ENCODE measurements at regions not wholly inside any gene's neighbourhood (a gene's known extent, or its start where the extent isn't known, plus 50 kb on each side); places are given as distances from the start of the nearest gene placed in this dataset.
"Not testable (repeated sequence)": the region's sequence is repeated elsewhere in the genome, so short reads cannot be mapped to it uniquely, and the experiment has no call there.

DNA sequence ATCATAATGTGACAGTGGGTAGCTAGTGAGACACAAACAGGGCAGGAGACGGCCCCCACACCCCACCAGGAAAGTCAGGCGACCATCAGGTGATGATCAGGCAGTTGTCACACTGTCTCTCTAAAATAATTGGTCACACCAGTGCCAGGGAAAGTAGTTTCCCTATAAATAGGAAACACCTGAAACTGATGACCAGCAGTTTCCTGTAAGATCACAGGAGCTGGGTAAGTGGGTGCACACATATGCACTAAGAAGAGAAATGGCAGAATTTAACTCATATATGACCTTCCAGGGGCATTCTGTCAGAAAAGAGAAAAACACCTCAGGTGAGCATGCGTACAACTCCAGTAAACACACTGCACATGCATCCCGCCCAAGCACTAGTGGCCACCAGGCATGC, 620.5 kb upstream of the GHITM start:
- TF ChIP-seq, protein P1, sequence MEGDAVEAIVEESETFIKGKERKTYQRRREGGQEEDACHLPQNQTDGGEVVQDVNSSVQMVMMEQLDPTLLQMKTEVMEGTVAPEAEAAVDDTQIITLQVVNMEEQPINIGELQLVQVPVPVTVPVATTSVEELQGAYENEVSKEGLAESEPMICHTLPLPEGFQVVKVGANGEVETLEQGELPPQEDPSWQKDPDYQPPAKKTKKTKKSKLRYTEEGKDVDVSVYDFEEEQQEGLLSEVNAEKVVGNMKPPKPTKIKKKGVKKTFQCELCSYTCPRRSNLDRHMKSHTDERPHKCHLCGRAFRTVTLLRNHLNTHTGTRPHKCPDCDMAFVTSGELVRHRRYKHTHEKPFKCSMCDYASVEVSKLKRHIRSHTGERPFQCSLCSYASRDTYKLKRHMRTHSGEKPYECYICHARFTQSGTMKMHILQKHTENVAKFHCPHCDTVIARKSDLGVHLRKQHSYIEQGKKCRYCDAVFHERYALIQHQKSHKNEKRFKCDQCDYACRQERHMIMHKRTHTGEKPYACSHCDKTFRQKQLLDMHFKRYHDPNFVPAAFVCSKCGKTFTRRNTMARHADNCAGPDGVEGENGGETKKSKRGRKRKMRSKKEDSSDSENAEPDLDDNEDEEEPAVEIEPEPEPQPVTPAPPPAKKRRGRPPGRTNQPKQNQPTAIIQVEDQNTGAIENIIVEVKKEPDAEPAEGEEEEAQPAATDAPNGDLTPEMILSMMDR (conservative IDR thresholded peaks at IDR 0.05), result no peak
- TF ChIP-seq EZH2 (IDR thresholded peaks at IDR 0.05; ENCODE audit: low read depth), result no peak
- CTCF ChIA-PET, result no interaction called here

DNA sequence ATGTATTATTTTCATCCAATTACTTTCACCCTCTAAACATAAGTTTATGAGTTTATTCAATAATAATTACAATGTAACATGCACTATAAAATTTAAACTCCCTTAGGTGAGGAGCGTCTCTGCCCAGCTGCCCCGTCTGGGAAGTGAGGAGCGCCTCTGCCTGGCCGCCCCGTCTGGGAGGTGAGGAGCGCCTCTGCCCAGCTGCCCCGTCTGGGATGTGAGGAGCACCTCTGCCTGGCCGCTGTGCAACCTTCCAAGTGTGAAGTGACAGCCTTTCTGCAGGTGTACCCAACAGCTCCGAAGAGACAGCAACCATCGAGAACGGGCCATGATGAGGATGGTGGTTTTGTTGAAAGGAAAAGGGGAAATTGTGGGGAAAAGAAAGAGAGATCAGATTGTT, 618.9 kb upstream of the GHITM start:
- H4K20me1 ChIP-seq (ENCODE audit: insufficient read depth); H3K79me2 ChIP-seq (ENCODE audit: low read depth); CTCF ChIA-PET; H3F3A ChIP-seq (ENCODE audit: insufficient read depth, low read depth); H3K4me3 ChIP-seq; H3K9me3 ChIP-seq (ENCODE audit: insufficient read depth, low read depth); POLR2A ChIA-PET (ENCODE audit: unreplicated experiment); H2AFZ ChIP-seq; H3K4me2 ChIP-seq; H3K27ac ChIP-seq; H3K36me3 ChIP-seq (ENCODE audit: low read depth); BruUV-seq (replicated peaks); H3K27me3 ChIP-seq (ENCODE audit: insufficient read depth, low read depth); H3K9me2 ChIP-seq (ENCODE audit: insufficient read depth); DNase-seq; intact Hi-C loops (cut with micrococcal nuclease; ENCODE audit: unreplicated experiment); H3K4me1 ChIP-seq (replicated peaks; ENCODE audit: insufficient read depth): not testable (repeated sequence)

More for the DNA sequence above, 620.5 kb upstream of the GHITM start:
- Histone ChIP-seq H3K4me2 (no peak overlapping the region), H3K79me2 (ENCODE audit: low read depth) (no peaks in the 10 kb centered on the region), H3K9me2 (ENCODE audit: insufficient read depth) (no peaks in the 10 kb centered on the region), H3K4me3 (no peak overlapping the region), H3K9me3 (ENCODE audit: insufficient read depth, low read depth) (no peaks in the 10 kb centered on the region), H3K36me3 (ENCODE audit: low read depth) (no peaks in the 10 kb centered on the region), H3K27me3 (ENCODE audit: insufficient read depth, low read depth) (no peaks in the 10 kb centered on the region), H4K20me1 (ENCODE audit: insufficient read depth) (no peaks in the 10 kb centered on the region), H3K4me1 (replicated peaks; ENCODE audit: insufficient read depth) (no peaks in the 10 kb centered on the region), H3K27ac (no peak overlapping the region), H2AFZ (no peak overlapping the region), H3F3A (ENCODE audit: insufficient read depth, low read depth) (no peaks in the 10 kb centered on the region)
- POLR2A ChIA-PET (ENCODE audit: unreplicated experiment), result no interaction called here
- intact Hi-C loops (cut with micrococcal nuclease; ENCODE audit: unreplicated experiment), result no loop called here
- no TSS peak for BruUV-seq (replicated peaks)
- DNase-seq, result no peak

DNA sequence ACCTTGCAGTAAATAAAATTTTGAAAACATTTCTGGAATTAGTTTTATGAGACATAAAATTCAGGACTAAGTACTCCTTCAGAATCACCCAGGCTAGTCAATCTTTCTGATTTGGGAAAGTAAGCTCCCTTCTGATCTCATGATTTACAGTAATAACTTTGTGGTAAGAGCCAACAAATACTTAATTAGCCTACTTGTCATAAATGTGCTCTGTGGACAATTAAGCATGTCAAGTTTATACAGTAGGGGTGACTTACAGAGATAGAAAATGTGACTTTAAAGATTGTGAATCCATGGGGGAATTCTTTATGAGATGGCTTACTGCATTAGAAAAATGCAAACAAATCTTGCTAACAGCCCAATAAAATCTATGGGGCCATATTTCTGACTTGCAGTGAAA, 616.9 kb upstream of the GHITM start:
- H3K4me3 ChIP-seq, result no peak overlapping the region
- no peak for TF ChIP-seq EZH2 (IDR thresholded peaks at IDR 0.05; ENCODE audit: low read depth)
- TF ChIP-seq, protein P1 (conservative IDR thresholded peaks at IDR 0.05), result no peak

DNA sequence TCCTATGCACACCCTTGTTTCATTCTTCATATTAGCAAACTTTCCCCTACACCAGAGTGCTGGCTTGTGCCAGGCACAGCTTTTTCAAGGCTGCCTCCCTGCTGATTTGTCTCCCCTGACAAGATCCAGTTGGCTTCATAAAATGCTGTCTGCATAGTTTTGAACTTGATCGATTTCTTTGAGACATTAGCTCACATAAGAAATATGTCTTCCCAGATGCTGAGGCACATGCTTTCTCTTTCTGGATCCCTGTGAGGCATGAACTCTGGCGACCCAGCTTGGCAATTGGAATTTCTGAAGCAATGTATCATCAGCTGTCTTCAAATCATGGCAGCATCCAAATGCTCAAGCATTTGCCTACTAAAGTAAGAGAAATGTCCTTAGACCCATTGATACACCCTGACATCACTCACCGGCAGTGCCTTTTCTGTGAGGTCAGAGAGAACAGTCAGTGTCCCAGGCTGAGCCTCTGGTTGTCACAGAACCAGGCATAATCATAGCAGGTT, 616.4 kb upstream of the GHITM start:
- Histone ChIP-seq H2AFZ (no peak overlapping the region), H3K4me2 (no peak overlapping the region), H3K9me3 (ENCODE audit: insufficient read depth, low read depth) (no peaks in the 10 kb centered on the region), H4K20me1 (ENCODE audit: insufficient read depth) (no peaks in the 10 kb centered on the region), H3K27me3 (ENCODE audit: insufficient read depth, low read depth) (no peaks in the 10 kb centered on the region), H3F3A (ENCODE audit: insufficient read depth, low read depth) (no peaks in the 10 kb centered on the region), H3K27ac (no peak overlapping the region), H3K79me2 (ENCODE audit: low read depth) (no peaks in the 10 kb centered on the region), H3K4me3 (no peak overlapping the region), H3K9me2 (ENCODE audit: insufficient read depth) (no peaks in the 10 kb centered on the region), H3K4me1 (replicated peaks; ENCODE audit: insufficient read depth) (no peaks in the 10 kb centered on the region), H3K36me3 (ENCODE audit: low read depth) (no peaks in the 10 kb centered on the region)
- no TSS peak for BruUV-seq (replicated peaks)
- POLR2A ChIA-PET (ENCODE audit: unreplicated experiment), result no interaction called here
- intact Hi-C loops (cut with micrococcal nuclease; ENCODE audit: unreplicated experiment), result no loop called here
- CTCF ChIA-PET, result no interaction called here
- TF ChIP-seq, protein P1 (conservative IDR thresholded peaks at IDR 0.05), result no peak
- TF ChIP-seq EZH2 (IDR thresholded peaks at IDR 0.05; ENCODE audit: low read depth), result no peak
- no peak for DNase-seq

More for the DNA sequence above, 616.9 kb upstream of the GHITM start:
- no peak overlapping the region for H3K27ac ChIP-seq
- no peaks in the 10 kb centered on the region for H3K27me3 ChIP-seq (ENCODE audit: insufficient read depth, low read depth)
- CTCF ChIA-PET, result no interaction called here
- H3K79me2 ChIP-seq (ENCODE audit: low read depth), result no peaks in the 10 kb centered on the region
- intact Hi-C loops (cut with micrococcal nuclease; ENCODE audit: unreplicated experiment), result no loop called here
- H3K9me3 ChIP-seq (ENCODE audit: insufficient read depth, low read depth), result no peaks in the 10 kb centered on the region
- no peak overlapping the region for H2AFZ ChIP-seq
- H3K36me3 ChIP-seq (ENCODE audit: low read depth), result no peaks in the 10 kb centered on the region
- DNase-seq, result no peak
- no peaks in the 10 kb centered on the region for H3K4me1 ChIP-seq (replicated peaks; ENCODE audit: insufficient read depth)
- H3K4me2 ChIP-seq, result no peak overlapping the region
- H3F3A ChIP-seq (ENCODE audit: insufficient read depth, low read depth), result no peaks in the 10 kb centered on the region
- H4K20me1 ChIP-seq (ENCODE audit: insufficient read depth), result no peaks in the 10 kb centered on the region
- POLR2A ChIA-PET (ENCODE audit: unreplicated experiment), result no interaction called here
- no TSS peak for BruUV-seq (replicated peaks)
- H3K9me2 ChIP-seq (ENCODE audit: insufficient read depth), result no peaks in the 10 kb centered on the region
